MM.1S (cell line): ENCODE measurements at regions not wholly inside any gene's neighbourhood (a gene's known extent, or its start where the extent isn't known, plus 50 kb on each side); places are given as distances from the start of the nearest gene placed in this dataset.
"Not testable (repeated sequence)": the region's sequence is repeated elsewhere in the genome, so short reads cannot be mapped to it uniquely, and the experiment has no call there.

Source experiments
- DNase-seq: peaks from one replicate; pipeline ENCODE4 v3.0.0-alpha.2; 2015
- H2AFZ ChIP-seq: fragments of 300-600 bp; sonication (generic); 2 replicates; pipeline ENCODE4 v1.6.0; 2016; ENCODE audit warnings: antibody characterized with exemption, low read length
- H3F3A ChIP-seq: fragments of 300-600 bp; sonication (generic); 2 replicates; pipeline ENCODE4 v1.6.1; 2016; ENCODE audit warnings: mild to moderate bottlenecking, antibody characterized with exemption, low read length, moderate library complexity, mixed read lengths; ENCODE audit not compliant: insufficient read depth
- H3K27ac ChIP-seq: fragments of 300-600 bp; sonication (generic); 2 replicates; pipeline ENCODE4 v1.5.1; 2016; ENCODE audit warnings: mild to moderate bottlenecking, low read length
- H3K27me3 ChIP-seq: fragments of 300-600 bp; sonication (generic); replicated peaks from 2 replicates; pipeline ENCODE4 v1.6.0; 2016; ENCODE audit warnings: low read length; ENCODE audit not compliant: insufficient read depth
- H3K36me3 ChIP-seq: fragments of 300-600 bp; sonication (generic); replicated peaks from 2 replicates; pipeline ENCODE4 v1.6.1; 2016; ENCODE audit warnings: mild to moderate bottlenecking, low read length, mixed read lengths; ENCODE audit not compliant: insufficient read depth
- H3K4me1 ChIP-seq: fragments of 300-600 bp; sonication (generic); 2 replicates; pipeline ENCODE4 v1.6.1; 2016; ENCODE audit warnings: low read length, mixed read lengths
- H3K4me2 ChIP-seq: fragments of 300-600 bp; sonication (generic); 2 replicates; pipeline ENCODE4 v1.6.0; 2016; ENCODE audit warnings: low read depth, low read length
- H3K4me3 ChIP-seq: fragments of 300-600 bp; sonication (generic); 2 replicates; pipeline ENCODE4 v1.5.1; 2016; ENCODE audit warnings: low read length, mixed read lengths
- H3K79me2 ChIP-seq: fragments of 300-600 bp; sonication (generic); 2 replicates; pipeline ENCODE4 v1.6.1; 2016; ENCODE audit warnings: mixed run types, low read length, mixed read lengths
- H3K9ac ChIP-seq: fragments of 300-600 bp; sonication (generic); 2 replicates; pipeline ENCODE4 v1.6.1; 2016; ENCODE audit warnings: low read length, mixed read lengths
- H3K9me2 ChIP-seq: fragments of 300-600 bp; sonication (generic); replicated peaks from 2 replicates; pipeline ENCODE4 v1.6.1; 2016; ENCODE audit warnings: mild to moderate bottlenecking, low read length, mixed read lengths; ENCODE audit not compliant: insufficient read depth
- H3K9me3 ChIP-seq: fragments of 300-600 bp; sonication (generic); replicated peaks from 2 replicates; pipeline ENCODE4 v1.6.1; 2016; ENCODE audit warnings: mild to moderate bottlenecking, low read length, mixed read lengths; ENCODE audit not compliant: insufficient read depth
- H4K20me1 ChIP-seq: fragments of 300-600 bp; sonication (generic); 2 replicates; pipeline ENCODE4 v1.6.1; 2016; ENCODE audit warnings: mild to moderate bottlenecking, low read length, moderate library complexity, mixed read lengths; ENCODE audit not compliant: insufficient read depth
- CTCF ChIP-seq: fragments of 300-600 bp; sonication (generic); IDR thresholded peaks from 2 replicates; pipeline ENCODE4 v1.5.1; 2016; ENCODE audit warnings: antibody characterized with exemption, low read length, mixed read lengths
- EZH2 ChIP-seq: fragments of 300-600 bp; sonication (generic); optimal IDR thresholded peaks from 2 replicates; pipeline ENCODE3; 2017; ENCODE audit warnings: low read depth, mild to moderate bottlenecking, antibody characterized with exemption, low read length, mixed read lengths
- EZH2phosphoT487 ChIP-seq: fragments of 300-600 bp; sonication (generic); IDR thresholded peaks from 2 replicates; pipeline ENCODE4 v1.6.1; 2018; ENCODE audit warnings: antibody characterized with exemption, low read length

GRCh38 chr12:131269551-131269950, 315.8 kb downstream of the ADGRD1 start:
- Histone ChIP-seq H4K20me1 (no peaks in the 10 kb centered on the region), H3F3A (no peaks in the 10 kb centered on the region), H3K79me2 (no peaks in the 10 kb centered on the region), H3K27ac (no peak overlapping the region), H3K27me3 (no peaks in the 10 kb centered on the region; the same call in 1 of the 2 replicates), H3K9me3 (no peaks in the 10 kb centered on the region), H3K4me1 (no peaks in the 10 kb centered on the region), H2AFZ (no peak overlapping the region), H3K36me3 (no peaks in the 10 kb centered on the region), H3K9me2 (no peaks in the 10 kb centered on the region), H3K4me3 (no peak overlapping the region), H3K4me2 (no peak overlapping the region), H3K9ac (no peak overlapping the region)
- TF ChIP-seq CTCF (no peak), EZH2 (no peak), EZH2phosphoT487 (no peak)
- DNase-seq: no peak

GRCh38 chr12:131269977-131270376, 316.3 kb downstream of the ADGRD1 start:
- not testable (repeated sequence) for H3K4me1 ChIP-seq, H3K79me2 ChIP-seq, DNase-seq, H3K36me3 ChIP-seq, H3K9ac ChIP-seq, H4K20me1 ChIP-seq, H3F3A ChIP-seq, H3K4me2 ChIP-seq, H3K27ac ChIP-seq, H3K9me2 ChIP-seq, H3K9me3 ChIP-seq, H3K4me3 ChIP-seq, H2AFZ ChIP-seq, H3K27me3 ChIP-seq

- Histone ChIP-seq H3K4me1 (no peaks in the 10 kb centered on the region), H3K79me2 (no peaks in the 10 kb centered on the region), H4K20me1 (no peaks in the 10 kb centered on the region), H3K9ac (no peak overlapping the region), H3K4me3 (no peak overlapping the region), H3K9me3 (no peaks in the 10 kb centered on the region), H3K36me3 (no peaks in the 10 kb centered on the region), H2AFZ (no peak overlapping the region), H3F3A (no peaks in the 10 kb centered on the region), H3K9me2 (no peaks in the 10 kb centered on the region), H3K4me2 (no peak overlapping the region), H3K27me3 (no peaks in the 10 kb centered on the region), H3K27ac (no peak overlapping the region)
- DNase-seq: no peak
- no peak for TF ChIP-seq EZH2
- TF ChIP-seq EZH2phosphoT487: no peak
- TF ChIP-seq CTCF: no peak
Observed at GRCh38 chr12:131271724-131272123, 318.0 kb downstream of the ADGRD1 start.

- not testable (repeated sequence) for H3K36me3 ChIP-seq, H3K27ac ChIP-seq, H3K79me2 ChIP-seq, H3K4me3 ChIP-seq, H3K4me2 ChIP-seq, H3K9me2 ChIP-seq, H2AFZ ChIP-seq, H3K9ac ChIP-seq, H3K4me1 ChIP-seq, H4K20me1 ChIP-seq, H3K27me3 ChIP-seq, DNase-seq, H3F3A ChIP-seq, H3K9me3 ChIP-seq
Observed at GRCh38 chr12:131272283-131272814, 318.6 kb downstream of the ADGRD1 start.
